ENCODE measurements at regions not wholly inside any gene's neighbourhood (a gene's known extent, or its start where the extent isn't known, plus 50 kb on each side); places are given as distances from the start of the nearest gene placed in this dataset.
"Not testable (repeated sequence)": the region's sequence is repeated elsewhere in the genome, so short reads cannot be mapped to it uniquely, and the experiment has no call there.

DNA sequence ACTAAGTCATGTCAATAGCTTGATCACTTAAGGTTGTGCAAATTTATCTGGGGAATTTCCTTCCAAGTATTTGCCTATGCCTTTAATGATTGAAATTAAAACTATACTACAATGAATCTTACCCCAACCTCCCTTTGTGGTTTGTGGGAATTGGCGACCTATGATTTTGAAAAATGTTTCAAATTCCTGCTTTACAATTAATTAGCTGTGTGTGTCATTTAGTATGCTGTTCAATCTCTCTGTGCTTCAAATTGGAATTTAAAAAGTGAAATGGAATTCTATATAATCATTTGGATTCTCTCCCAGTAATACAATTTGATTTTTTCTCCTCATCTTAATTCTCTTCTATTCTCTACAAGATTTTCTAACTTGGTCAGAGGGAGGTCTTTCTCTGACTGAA is 2319.5 kb downstream of the ARAP2 start:
- FAIRE-seq (no peak), DNase-seq (ENCODE audit: insufficient read length) (no peak)
- TF ChIP-seq POLR2AphosphoS5 (IDR thresholded peaks at IDR 0.05; ENCODE audit: low read depth, low read length) (no peak), POLR2A (IDR thresholded peaks at IDR 0.05; ENCODE audit: low read depth, low read length) (no peak), TAF1 (IDR thresholded peaks at IDR 0.05; ENCODE audit: borderline replicate concordance, low read depth, low read length) (no peak)

- no peak for DNase-seq (ENCODE audit: insufficient read length)
- no peak for FAIRE-seq
- TF ChIP-seq POLR2A (IDR thresholded peaks at IDR 0.05; ENCODE audit: low read depth, low read length): no peak
- TF ChIP-seq TAF1 (IDR thresholded peaks at IDR 0.05; ENCODE audit: borderline replicate concordance, low read depth, low read length): no peak
- TF ChIP-seq POLR2AphosphoS5 (IDR thresholded peaks at IDR 0.05; ENCODE audit: low read depth, low read length): no peak
Measured at GRCh38 chr4:33930497-33930896, 2313.8 kb downstream of the ARAP2 start.

DNA sequence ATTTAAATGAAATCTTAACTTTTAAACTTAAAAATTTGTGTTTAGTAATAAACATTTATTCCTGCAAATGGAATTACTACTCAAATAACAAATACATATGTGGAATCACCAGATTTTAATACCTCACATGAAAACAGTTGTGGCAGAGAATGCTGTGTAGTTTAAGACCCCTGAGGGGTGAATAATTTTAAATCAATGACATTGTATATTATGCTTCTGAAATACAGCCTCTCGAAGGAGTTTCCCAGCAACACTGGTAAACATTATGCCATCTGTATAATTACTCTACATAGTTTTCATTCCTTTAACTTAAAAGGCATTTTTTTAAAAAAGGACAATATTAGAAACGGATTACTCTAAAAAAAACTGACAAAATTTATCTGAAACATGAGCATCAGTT is 2313.3 kb downstream of the ARAP2 start:
- DNase-seq (ENCODE audit: insufficient read length) (no peak), FAIRE-seq (no peak)
- TF ChIP-seq TAF1 (IDR thresholded peaks at IDR 0.05; ENCODE audit: borderline replicate concordance, low read depth, low read length) (no peak), POLR2AphosphoS5 (IDR thresholded peaks at IDR 0.05; ENCODE audit: low read depth, low read length) (no peak), POLR2A (IDR thresholded peaks at IDR 0.05; ENCODE audit: low read depth, low read length) (no peak)

- FAIRE-seq: no peak
- no peak for TF ChIP-seq POLR2AphosphoS5 (IDR thresholded peaks at IDR 0.05; ENCODE audit: low read depth, low read length)
- TF ChIP-seq TAF1 (IDR thresholded peaks at IDR 0.05; ENCODE audit: borderline replicate concordance, low read depth, low read length): no peak
- TF ChIP-seq POLR2A (IDR thresholded peaks at IDR 0.05; ENCODE audit: low read depth, low read length): no peak
- no peak for DNase-seq (ENCODE audit: insufficient read length)
Measured at GRCh38 chr4:33940281-33940680, 2304.0 kb downstream of the ARAP2 start.

DNA sequence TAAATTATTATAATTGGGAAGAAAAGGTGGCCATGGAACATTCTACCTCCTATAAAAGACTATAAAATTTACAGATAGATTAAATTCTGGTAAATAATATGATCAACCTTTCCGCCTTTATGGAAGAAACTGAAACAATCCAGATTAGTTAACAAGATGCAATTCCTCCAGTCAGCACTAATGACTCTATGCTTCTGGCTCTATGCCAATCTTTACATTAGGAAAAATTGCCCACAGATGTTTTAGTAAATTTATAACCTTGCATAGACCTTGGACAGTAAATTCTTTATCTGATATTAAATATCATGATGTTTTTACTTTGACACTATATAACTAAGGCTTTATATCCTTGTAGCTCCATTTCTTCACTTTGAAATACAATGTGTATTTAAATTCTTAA is 2302.5 kb downstream of the ARAP2 start:
- TF ChIP-seq POLR2A (IDR thresholded peaks at IDR 0.05; ENCODE audit: low read depth, low read length) (no peak), TAF1 (IDR thresholded peaks at IDR 0.05; ENCODE audit: borderline replicate concordance, low read depth, low read length) (no peak), POLR2AphosphoS5 (IDR thresholded peaks at IDR 0.05; ENCODE audit: low read depth, low read length) (no peak)
- DNase-seq (ENCODE audit: insufficient read length) (no peak), FAIRE-seq (no peak)

DNA sequence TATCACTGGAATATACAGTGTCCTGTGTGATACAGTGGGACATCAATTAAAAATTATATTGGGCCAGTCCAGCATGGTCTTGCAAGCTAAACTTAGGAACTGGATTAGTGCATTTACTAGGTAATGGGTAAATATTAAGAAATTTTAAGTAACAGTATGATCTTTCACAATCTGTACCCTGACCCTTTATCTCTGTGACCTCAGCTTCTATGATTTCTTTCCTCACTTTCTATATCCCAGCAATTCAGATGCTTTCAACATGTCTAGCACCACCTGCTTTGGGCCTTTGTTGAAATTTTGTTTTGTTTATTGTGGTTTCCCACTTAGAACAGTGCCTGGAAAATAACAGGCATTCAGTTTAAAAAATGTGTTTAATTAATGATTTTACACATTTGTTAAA is 2295.4 kb downstream of the ARAP2 start:
- TF ChIP-seq POLR2AphosphoS5 (IDR thresholded peaks at IDR 0.05; ENCODE audit: low read depth, low read length) (no peak), POLR2A (IDR thresholded peaks at IDR 0.05; ENCODE audit: low read depth, low read length) (no peak), TAF1 (IDR thresholded peaks at IDR 0.05; ENCODE audit: borderline replicate concordance, low read depth, low read length) (no peak)
- no peak for FAIRE-seq
- DNase-seq (ENCODE audit: insufficient read length): no peak

- not testable (repeated sequence) for FAIRE-seq; DNase-seq (ENCODE audit: insufficient read length)
Measured at GRCh38 chr4:33953848-33954247, 2290.5 kb downstream of the ARAP2 start.

GRCh38 chr4:33954759-33955158 is 2289.6 kb downstream of the ARAP2 start:
- DNase-seq (ENCODE audit: insufficient read length) (no peak), FAIRE-seq (no peak)
- no peak for TF ChIP-seq POLR2A (IDR thresholded peaks at IDR 0.05; ENCODE audit: low read depth, low read length)
- no peak for TF ChIP-seq POLR2AphosphoS5 (IDR thresholded peaks at IDR 0.05; ENCODE audit: low read depth, low read length)
- TF ChIP-seq TAF1 (IDR thresholded peaks at IDR 0.05; ENCODE audit: borderline replicate concordance, low read depth, low read length): no peak

GRCh38 chr4:33959519-33959918 is 2284.8 kb downstream of the ARAP2 start:
- no peak for TF ChIP-seq POLR2AphosphoS5 (IDR thresholded peaks at IDR 0.05; ENCODE audit: low read depth, low read length)
- no peak for TF ChIP-seq POLR2A (IDR thresholded peaks at IDR 0.05; ENCODE audit: low read depth, low read length)
- no peak for TF ChIP-seq TAF1 (IDR thresholded peaks at IDR 0.05; ENCODE audit: borderline replicate concordance, low read depth, low read length)
- DNase-seq (ENCODE audit: insufficient read length): no peak
- FAIRE-seq: no peak

GRCh38 chr4:33961761-33962160 is 2282.6 kb downstream of the ARAP2 start:
- DNase-seq (ENCODE audit: insufficient read length) (no peak), FAIRE-seq (no peak)
- TF ChIP-seq POLR2AphosphoS5 (IDR thresholded peaks at IDR 0.05; ENCODE audit: low read depth, low read length) (no peak), TAF1 (IDR thresholded peaks at IDR 0.05; ENCODE audit: borderline replicate concordance, low read depth, low read length) (no peak), POLR2A (IDR thresholded peaks at IDR 0.05; ENCODE audit: low read depth, low read length) (no peak)

GRCh38 chr4:33966808-33967207 is 2277.5 kb downstream of the ARAP2 start:
- FAIRE-seq: no peak
- no peak for TF ChIP-seq POLR2A (IDR thresholded peaks at IDR 0.05; ENCODE audit: low read depth, low read length)
- TF ChIP-seq POLR2AphosphoS5 (IDR thresholded peaks at IDR 0.05; ENCODE audit: low read depth, low read length): no peak
- no peak for TF ChIP-seq TAF1 (IDR thresholded peaks at IDR 0.05; ENCODE audit: borderline replicate concordance, low read depth, low read length)

GRCh38 chr4:33974270-33974669 is 2270.0 kb downstream of the ARAP2 start:
- TF ChIP-seq POLR2A (IDR thresholded peaks at IDR 0.05; ENCODE audit: low read depth, low read length) (no peak), TAF1 (IDR thresholded peaks at IDR 0.05; ENCODE audit: borderline replicate concordance, low read depth, low read length) (no peak), POLR2AphosphoS5 (IDR thresholded peaks at IDR 0.05; ENCODE audit: low read depth, low read length) (no peak)
- DNase-seq (ENCODE audit: insufficient read length) (no peak), FAIRE-seq (no peak)

More at GRCh38 chr4:33966808-33967207, 2277.5 kb downstream of the ARAP2 start:
- no peak for DNase-seq (ENCODE audit: insufficient read length)

- FAIRE-seq (no peak), DNase-seq (ENCODE audit: insufficient read length) (no peak)
- no peak for TF ChIP-seq POLR2AphosphoS5 (IDR thresholded peaks at IDR 0.05; ENCODE audit: low read depth, low read length)
- TF ChIP-seq POLR2A (IDR thresholded peaks at IDR 0.05; ENCODE audit: low read depth, low read length): no peak
- TF ChIP-seq TAF1 (IDR thresholded peaks at IDR 0.05; ENCODE audit: borderline replicate concordance, low read depth, low read length): no peak
Measured at GRCh38 chr4:33975995-33976394, 2268.3 kb downstream of the ARAP2 start.

- not testable (repeated sequence) for FAIRE-seq; DNase-seq (ENCODE audit: insufficient read length)
Measured at GRCh38 chr4:33979781-33980180, 2264.5 kb downstream of the ARAP2 start.
